HG02973 (cell line): ENCODE measurements at regions not wholly inside any gene's neighbourhood (a gene's known extent, or its start where the extent isn't known, plus 50 kb on each side); places are given as distances from the start of the nearest gene placed in this dataset.
"Not testable (repeated sequence)": the region's sequence is repeated elsewhere in the genome, so short reads cannot be mapped to it uniquely, and the experiment has no call there.

Experiments
- ATAC-seq: cut with Tn5 transposase; IDR thresholded peaks from one replicate; pipeline ENCODE4 v1.9.1; 2021; ENCODE audit warnings: moderate library complexity; ENCODE audit not compliant: unreplicated experiment

DNA sequence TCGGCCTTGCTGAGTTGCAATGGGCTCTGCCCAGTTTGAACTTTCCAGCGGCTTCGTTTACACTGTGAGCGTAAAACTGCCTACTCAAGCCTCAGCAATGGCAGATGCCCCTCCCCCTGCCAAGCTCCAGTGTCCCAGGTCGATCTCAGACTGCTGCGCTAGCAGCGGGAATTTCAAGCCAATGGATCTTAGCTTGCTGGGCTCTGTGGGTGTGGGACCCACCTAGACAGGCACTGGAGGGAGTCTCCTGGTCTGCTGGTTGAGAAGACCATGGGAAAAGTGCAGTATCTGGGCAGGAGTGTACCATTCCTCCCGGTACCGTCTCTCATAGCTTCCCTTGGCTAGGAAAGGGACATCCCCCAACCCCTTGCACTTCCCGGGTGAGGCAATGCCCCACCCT is 88.2 kb downstream of the KLHL28 start:
- ATAC-seq = no peak

DNA sequence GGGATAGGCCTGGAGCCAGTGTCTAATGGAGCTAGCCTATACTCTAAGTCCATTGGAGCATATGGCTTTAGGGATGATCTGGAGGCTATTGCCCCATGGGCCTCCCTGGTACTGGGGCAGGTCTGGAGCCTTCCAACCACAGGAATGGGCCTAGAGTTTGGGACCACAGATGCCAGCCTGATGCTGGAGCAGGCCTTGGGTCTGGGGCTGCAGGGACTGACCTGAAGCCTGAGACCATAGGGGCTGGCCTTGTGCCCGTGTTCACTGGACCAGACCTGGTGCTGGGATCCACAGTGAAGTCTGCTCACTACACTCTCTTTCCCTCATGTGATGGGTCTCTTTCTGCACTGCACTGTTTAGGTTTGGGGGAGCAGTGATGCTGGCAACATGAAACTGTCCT is 95.0 kb downstream of the KLHL28 start:
- no peak for ATAC-seq

DNA sequence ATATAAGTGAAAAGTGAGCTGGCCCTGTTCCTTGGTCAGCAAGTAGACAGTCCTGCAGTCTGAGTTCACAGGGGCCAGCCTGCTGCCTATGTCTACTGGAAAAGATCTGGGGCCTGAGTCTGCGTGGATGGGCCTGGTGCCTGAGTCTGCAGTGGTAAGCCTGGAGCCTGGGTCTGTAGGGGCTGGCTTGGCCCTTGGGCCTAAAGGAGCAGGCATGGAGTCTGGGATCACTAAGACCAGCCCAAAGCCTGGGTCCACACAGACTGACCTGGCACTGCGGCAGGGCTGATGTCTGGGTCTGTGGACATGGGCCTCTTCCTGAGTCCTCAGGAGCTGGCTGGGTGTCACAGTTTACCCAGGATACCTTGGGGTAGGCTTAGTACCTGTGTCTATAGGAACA is 95.4 kb downstream of the KLHL28 start:
- ATAC-seq = no peak

DNA sequence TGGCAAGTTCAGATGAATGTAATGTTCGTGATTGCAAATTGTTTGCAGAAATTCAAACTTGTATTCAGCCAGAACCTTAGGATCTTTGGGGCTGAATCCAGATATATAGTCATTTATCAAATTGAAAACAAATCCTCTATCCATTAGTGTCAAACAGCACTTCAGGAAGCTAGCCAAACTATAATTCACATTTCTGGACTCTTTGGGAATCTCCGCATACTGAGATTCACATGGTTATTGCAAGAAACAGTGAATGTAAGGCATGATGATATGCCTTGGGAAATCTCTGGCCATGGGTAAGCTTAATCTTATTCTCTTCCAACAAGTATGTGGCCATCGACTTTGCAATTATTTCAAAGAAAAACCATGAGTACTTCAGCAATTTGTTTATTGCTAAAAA is 98.5 kb downstream of the KLHL28 start:
- no peak for ATAC-seq

DNA sequence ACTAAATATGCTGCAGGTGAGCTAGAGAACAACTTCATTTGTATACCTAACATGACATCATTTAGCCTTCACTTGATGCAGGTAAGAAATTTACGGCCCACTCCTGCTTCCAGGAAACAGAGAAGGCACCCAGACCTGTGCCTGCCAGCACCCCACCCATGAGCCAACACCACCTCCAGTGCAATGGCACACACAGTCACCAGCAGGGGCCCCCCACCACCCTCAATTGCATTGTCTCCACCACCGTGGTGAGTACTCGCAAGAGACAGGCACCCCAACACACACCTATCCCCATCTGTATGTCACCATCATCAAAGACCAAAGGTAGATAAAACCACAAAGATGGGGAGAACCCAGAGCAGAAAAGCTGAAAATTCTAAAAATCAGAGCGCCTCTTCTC is 107.6 kb downstream of the KLHL28 start:
- ATAC-seq = no peak

GRCh38 chr14:44847526-44848309 is 114.0 kb downstream of the KLHL28 start:
- no peak for ATAC-seq

- peak; percentile 75 for ATAC-seq
Measured at GRCh38 chr14:44846232-44846824, 115.4 kb downstream of the KLHL28 start.

GRCh38 chr14:44835928-44836327 is 125.8 kb downstream of the KLHL28 start:
- ATAC-seq = not testable (repeated sequence)

DNA sequence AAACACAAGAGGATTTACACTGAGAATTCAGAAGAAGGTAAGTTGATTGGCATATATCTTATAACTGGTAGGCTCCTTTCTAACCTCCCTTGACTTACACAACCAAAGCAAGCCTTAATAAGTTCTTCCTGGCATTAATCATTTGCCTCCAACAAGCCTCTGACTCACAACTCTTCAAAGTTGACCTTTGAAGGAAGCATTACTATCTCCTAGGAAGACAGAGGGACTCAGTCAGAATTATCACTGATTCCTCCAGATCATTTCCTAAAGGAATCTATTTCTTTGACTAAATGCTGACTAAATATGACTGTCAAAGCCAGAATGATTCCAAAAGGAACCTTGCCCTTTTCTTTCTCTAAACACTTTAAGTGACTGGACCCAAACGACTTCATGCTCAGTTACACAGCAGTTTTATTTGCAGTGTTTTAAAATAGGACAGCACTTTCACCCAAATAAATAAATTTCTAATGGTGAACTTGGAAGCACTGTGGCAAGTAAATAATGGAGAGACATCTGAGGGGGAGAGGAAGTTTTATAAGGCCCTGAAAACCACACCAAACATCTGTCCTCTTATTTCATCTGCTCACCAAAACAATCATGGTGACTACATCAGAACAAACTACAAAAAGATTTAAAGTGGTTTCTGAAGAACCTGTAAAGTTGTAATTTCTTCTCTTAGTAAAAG is 128.2 kb downstream of the KLHL28 start:
- no peak for ATAC-seq

GRCh38 chr14:44830371-44830770 is 131.4 kb downstream of the KLHL28 start:
- ATAC-seq = no peak

DNA sequence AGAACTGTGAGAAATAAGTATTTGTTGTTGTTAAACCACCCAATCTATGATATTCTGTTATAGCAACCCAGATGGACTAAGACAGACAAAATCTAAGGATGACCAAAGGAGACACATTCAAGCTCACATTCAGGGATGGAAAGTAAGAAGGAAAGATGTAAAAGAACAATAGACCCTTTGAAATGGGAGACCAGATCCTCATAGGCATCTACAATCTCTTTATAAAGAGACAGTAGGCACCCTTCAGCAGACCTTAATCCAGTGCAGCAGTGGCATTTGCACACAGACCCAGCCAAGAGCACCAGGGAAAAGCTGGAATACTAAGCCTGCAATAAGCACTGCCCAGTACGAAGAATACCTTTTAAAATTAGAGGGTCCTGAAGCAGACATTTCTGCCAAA is 132.7 kb downstream of the KLHL28 start:
- no peak for ATAC-seq

DNA sequence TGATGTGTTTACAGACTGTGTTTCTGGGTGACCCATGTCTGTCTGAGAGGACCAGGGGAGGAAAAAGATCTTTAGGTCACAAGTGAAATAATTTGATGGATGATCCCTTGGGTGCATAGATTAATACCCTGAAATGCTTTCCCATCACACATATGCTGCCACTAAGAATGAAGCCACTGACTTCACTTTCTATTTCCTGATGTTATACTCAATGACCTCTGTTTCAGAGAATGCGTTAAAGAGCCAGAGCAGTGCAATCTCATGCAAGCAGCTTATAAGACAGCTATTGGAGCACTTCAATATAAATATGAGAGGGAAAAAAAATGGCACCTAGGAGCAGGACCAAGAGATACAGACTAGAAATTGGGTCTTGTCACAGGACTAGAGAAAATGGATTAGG is 133.7 kb downstream of the KLHL28 start:
- no peak for ATAC-seq

DNA sequence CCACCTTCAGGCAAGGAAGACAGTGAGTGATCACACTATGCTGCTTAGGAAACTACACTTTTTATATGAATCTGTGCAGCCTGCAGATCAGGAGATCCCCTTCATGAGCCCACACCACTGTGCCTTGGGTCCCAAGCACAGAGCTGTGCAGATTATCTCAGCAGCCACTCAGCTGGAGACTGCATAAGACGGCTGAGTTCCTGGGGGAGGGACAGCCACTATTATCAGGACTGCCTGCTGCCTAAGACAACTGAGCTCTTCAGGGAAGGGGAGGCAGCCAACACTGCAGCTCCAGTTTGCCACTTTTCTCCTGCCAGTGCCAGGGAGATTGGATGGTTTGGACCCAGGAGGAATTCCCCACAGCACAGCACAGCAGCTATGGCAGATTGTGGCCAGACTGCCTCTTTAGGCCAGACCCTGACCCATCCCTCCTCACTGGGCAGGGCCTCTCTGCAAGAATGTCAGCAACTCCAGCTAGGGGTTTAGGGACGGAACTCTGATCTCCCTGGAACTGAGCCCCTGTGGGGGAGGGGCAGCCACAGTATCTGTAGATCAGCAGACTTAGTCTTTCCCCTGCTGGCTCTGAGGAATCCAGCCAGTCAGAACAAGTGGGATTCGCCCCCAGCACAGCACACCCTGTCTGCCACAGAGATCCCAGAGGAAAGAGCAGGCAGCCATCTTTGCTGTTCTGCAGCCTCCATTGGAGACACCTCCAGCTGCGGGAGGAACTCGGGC is 141.3 kb downstream of the KLHL28 start:
- no peak for ATAC-seq

DNA sequence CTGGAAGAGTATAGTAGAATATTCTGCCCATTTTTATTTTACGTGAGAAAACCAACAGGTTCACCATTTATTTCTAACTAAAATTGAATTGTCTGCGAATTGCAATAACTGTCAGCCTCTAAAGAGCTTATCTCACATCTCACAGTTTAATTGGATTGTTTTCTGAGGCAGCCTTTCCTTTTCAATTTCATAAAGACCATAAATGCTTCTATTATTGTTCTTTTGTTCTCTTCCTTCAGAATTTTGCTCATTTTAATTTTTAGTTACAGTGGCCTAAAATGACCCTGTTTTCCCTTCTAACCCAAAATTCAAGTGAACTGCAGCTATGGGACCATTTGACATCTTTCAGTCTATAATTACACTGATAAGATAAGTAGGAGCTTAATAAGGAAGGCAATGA is 147.6 kb downstream of the KLHL28 start:
- ATAC-seq = no peak

DNA sequence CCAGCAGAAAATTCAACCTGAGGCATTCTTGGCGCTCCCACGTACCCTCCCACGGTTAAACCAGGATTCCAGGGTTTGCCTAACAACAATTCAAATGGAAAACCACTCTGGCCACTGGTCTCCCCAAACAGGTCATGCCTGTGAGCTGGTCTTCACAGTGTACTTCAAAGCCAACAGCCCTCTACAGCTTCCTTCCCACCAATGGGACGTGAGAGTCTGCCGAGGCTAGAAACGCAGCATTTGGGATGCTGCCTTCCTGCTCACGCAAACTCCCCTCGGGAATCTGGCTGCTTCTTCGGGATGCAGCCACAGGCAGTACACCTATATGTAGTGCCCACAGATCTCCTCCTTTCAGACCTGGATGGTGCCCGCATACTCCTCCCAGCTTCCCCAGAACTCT is 149.1 kb downstream of the KLHL28 start:
- no peak for ATAC-seq

GRCh38 chr14:44804391-44804790 is 157.4 kb downstream of the KLHL28 start:
- no peak for ATAC-seq

DNA sequence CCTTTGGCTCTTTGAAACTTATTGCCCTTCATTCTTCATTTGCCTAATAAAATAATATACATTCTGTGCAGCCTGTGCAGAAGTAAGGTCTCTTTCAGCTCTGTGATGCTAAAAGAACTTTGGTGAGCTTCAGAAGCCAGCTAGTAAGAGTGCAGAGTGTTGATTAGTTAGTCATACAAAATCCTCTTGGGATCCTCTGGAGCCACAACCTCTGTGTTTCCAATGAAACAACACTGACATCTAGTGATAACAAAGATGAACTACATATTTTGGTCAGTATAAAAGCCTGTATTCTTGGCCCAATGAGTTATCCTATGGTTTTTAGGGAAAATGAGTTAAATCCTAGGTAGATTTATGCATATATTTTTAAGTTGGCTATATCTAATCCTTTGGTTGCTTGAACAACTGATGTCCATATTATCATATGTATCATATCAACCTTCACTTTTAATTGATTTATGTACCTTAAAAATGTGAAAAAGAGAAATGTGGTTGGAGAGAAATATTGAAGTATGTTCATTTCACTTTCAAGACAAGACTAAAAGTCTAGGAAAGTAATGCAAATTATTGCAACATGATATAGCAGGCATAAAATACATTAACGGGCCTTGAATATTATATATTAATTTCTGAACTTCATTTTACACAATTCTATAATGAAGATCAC is 158.4 kb downstream of the KLHL28 start:
- peak; percentile 81 for ATAC-seq

GRCh38 chr14:44798386-44799242 is 163.1 kb downstream of the KLHL28 start:
- ATAC-seq = no peak

GRCh38 chr14:44795725-44796124 is 166.0 kb downstream of the KLHL28 start:
- ATAC-seq = no peak

DNA sequence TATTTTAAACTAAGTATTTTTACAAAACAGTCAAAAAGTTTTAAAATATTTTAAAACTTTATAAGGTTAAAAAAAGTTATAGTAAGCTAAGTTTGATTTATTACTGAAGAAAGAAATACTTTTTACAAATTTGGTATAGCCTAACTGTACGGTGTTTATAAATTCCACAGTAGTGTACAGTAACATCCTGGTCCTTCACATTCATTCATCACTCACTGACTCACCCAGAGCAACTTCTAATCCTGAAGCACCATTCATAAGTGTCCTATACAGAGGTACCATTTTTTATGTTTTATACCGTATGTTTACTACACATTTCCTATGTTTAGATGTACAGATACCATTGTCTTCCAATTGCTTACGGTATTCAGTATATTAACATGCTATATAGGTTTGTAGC is 170.0 kb downstream of the KLHL28 start:
- ATAC-seq = no peak
